A549 (cell line): ENCODE measurements at regions not wholly inside any gene's neighbourhood (a gene's known extent, or its start where the extent isn't known, plus 50 kb on each side); places are given as distances from the start of the nearest gene placed in this dataset.

Experiments
- ATAC-seq, 2 experiments: fragments of 200-7000 bp in 1 of 2; fragments of >200 bp in 1 of 2; cut with Nextera tagmentation in 1 of 2; cut with Tn5 transposase in 1 of 2; 3 replicates each; pipeline versions ENCODE4 v1.8.0 to v1.9.1; 2018 to 2020; ENCODE audit warnings: mild to moderate bottlenecking in 1 of 2, moderate library complexity in 1 of 2
- CTCF ChIA-PET: fragments of 300-600 bp; sonication (Branson Sonifier 250); formaldehyde crosslinking; extraction: SDS; loops from one replicate; lab custom pipeline; 2021; ENCODE audit warnings: antibody characterized with exemption, inconsistent platforms; lab: Yijun Ruan, JAX
- POLR2A ChIA-PET: fragments of 350-600 bp; formaldehyde crosslinking; extraction: SDS; loops from one replicate; lab custom pipeline; 2021; ENCODE audit warnings: antibody characterized with exemption, inconsistent platforms; lab: Yijun Ruan, JAX
- DNase-seq, 2 experiments: peaks; one replicate each; pipeline versions ENCODE4 v3.0.0 to v3.0.0-alpha.2; 2011 to 2016; ENCODE audit warnings: low read depth in 1 of 2, low spot score in 1 of 2
- FAIRE-seq: peaks from 2 replicates; lab custom pipeline; 2011; peaks lifted over from hg19 to GRCh38; lab: Jason Lieb, UNC
- H3K27ac ChIP-seq, 2 experiments: fragments of >200 bp; sonication (Bioruptor Twin); formaldehyde crosslinking; 3 replicates each; pipeline ENCODE4 v1.5.1; 2016 to 2017
- H3K4me1 ChIP-seq: fragments of >200 bp; sonication (Bioruptor Twin); formaldehyde crosslinking; 3 replicates; pipeline ENCODE4 v1.6.1; 2016
- H3K4me2 ChIP-seq: fragments of >200 bp; sonication (Bioruptor Twin); formaldehyde crosslinking; 3 replicates; pipeline ENCODE4 v1.6.1; 2016
- H3K4me3 ChIP-seq: fragments of >200 bp; sonication (Bioruptor Twin); formaldehyde crosslinking; 3 replicates; pipeline ENCODE4 v1.5.1; 2016
- H3K9me3 ChIP-seq: fragments of >200 bp; sonication (Bioruptor Twin); formaldehyde crosslinking; 3 replicates; pipeline ENCODE4 v1.6.1; 2016
- ATOH8 ChIP-seq: fragments of 250-450 bp; sonication (Bioruptor Pico); IDR thresholded peaks from 2 replicates; pipeline ENCODE4 v1.5.0; 2020; ENCODE audit warnings: low read depth, mild to moderate bottlenecking, moderate library complexity
- CHD4 ChIP-seq: fragments of 200-600 bp; sonication (generic); IDR thresholded peaks from 2 replicates; pipeline ENCODE4 v1.6.1; 2016; ENCODE audit warnings: antibody characterized with exemption, mild to moderate bottlenecking, borderline replicate concordance
- ELK1 ChIP-seq: fragments of 150-350 bp; IDR thresholded peaks from 2 replicates; pipeline ENCODE4 v1.6.1; 2014; ENCODE audit warnings: low read depth, mild to moderate bottlenecking, low read length
- FOSB ChIP-seq: fragments of 250-450 bp; sonication (Bioruptor Pico); IDR thresholded peaks from 2 replicates; pipeline ENCODE4 v1.5.0; 2020; ENCODE audit warnings: mild to moderate bottlenecking, moderate library complexity
- GATA3 ChIP-seq: IDR thresholded peaks from 2 replicates; pipeline ENCODE4 v1.6.1; 2012; ENCODE audit warnings: borderline replicate concordance
- HDAC2 ChIP-seq: fragments of 200-600 bp; sonication (generic); IDR thresholded peaks from 2 replicates; pipeline ENCODE4 v1.6.1; 2016
- HMGXB4 ChIP-seq: fragments of 250-450 bp; sonication (Bioruptor Pico); IDR thresholded peaks from 2 replicates; pipeline ENCODE4 v1.5.0; 2021; ENCODE audit warnings: mild to moderate bottlenecking, moderate library complexity, borderline replicate concordance
- JUNB ChIP-seq: fragments of >200 bp; sonication (Bioruptor Twin); formaldehyde crosslinking; IDR thresholded peaks from 2 replicates; pipeline ENCODE4 v1.6.1; 2016
- KDM1A ChIP-seq: fragments of 200-600 bp; sonication (generic); IDR thresholded peaks from 2 replicates; pipeline ENCODE4 v1.6.1; 2016; ENCODE audit warnings: low read depth, mild to moderate bottlenecking
- KDM5A ChIP-seq: fragments of 200-600 bp; sonication (generic); IDR thresholded peaks from 2 replicates; pipeline ENCODE4 v1.6.1; 2016; ENCODE audit warnings: antibody characterized with exemption, mild to moderate bottlenecking
- MAX ChIP-seq: IDR thresholded peaks from 2 replicates; pipeline ENCODE4 v1.6.1; 2012
- MAZ ChIP-seq: fragments of 150-350 bp; IDR thresholded peaks from 2 replicates; pipeline ENCODE4 v1.6.1; 2014; ENCODE audit warnings: antibody characterized with exemption, low read depth, low read length, borderline replicate concordance
- POLR2A ChIP-seq: IDR thresholded peaks from 2 replicates; pipeline ENCODE4 v1.6.1; 2012; ENCODE audit warnings: mild to moderate bottlenecking, low read length
- RAD21 ChIP-seq, 2 experiments: fragments of >200 bp in 1 of 2; sonication (Bioruptor Twin) in 1 of 2; formaldehyde crosslinking in 1 of 2; IDR thresholded peaks in 1 of 2; conservative IDR thresholded peaks in 1 of 2; 2 replicates in 1 of 2; 3 replicates in 1 of 2; pipeline ENCODE4 v1.6.1; 2012 to 2018; ENCODE audit warnings: inconsistent platforms in 1 of 2
- RARB ChIP-seq: fragments of 250-450 bp; sonication (Bioruptor Pico); IDR thresholded peaks from 2 replicates; pipeline ENCODE4 v1.8.0; 2021; ENCODE audit warnings: mild to moderate bottlenecking, moderate library complexity
- RCOR1 ChIP-seq: fragments of 150-350 bp; IDR thresholded peaks from 2 replicates; pipeline ENCODE4 v1.6.1; 2014; ENCODE audit warnings: antibody characterized with exemption, low read length, low read depth
- RNF2 ChIP-seq: fragments of 200-600 bp; sonication (generic); IDR thresholded peaks from 2 replicates; pipeline ENCODE4 v1.6.1; 2016; ENCODE audit warnings: low read depth, mild to moderate bottlenecking, antibody characterized with exemption, moderate library complexity, borderline replicate concordance
- TFCP2L1 ChIP-seq: fragments of 250-450 bp; sonication (Bioruptor Pico); IDR thresholded peaks from 2 replicates; pipeline ENCODE4 v1.5.0; 2021; ENCODE audit warnings: mild to moderate bottlenecking
- ZC3H11A ChIP-seq: fragments of 450-650 bp; IDR thresholded peaks from 2 replicates; pipeline ENCODE4 v1.6.1; 2014; ENCODE audit warnings: antibody characterized with exemption, mild to moderate bottlenecking
- WGBS: methylation state at CpG from one replicate; pipeline ENCODE4 v1.1.6; 2017; ENCODE audit errors: missing lambda C conversion rate; 5-methylcytosine and 5-hydroxymethylcytosine counted together
- TF ChIP-seq, protein P1 (sequence below): fragments of >200 bp; sonication (Bioruptor Twin); formaldehyde crosslinking; IDR thresholded peaks from 2 replicates; pipeline ENCODE4 v1.6.1; 2016
- TF ChIP-seq, protein P2 (sequence below): IDR thresholded peaks from 2 replicates; pipeline ENCODE4 v1.6.1; 2012

DNA sequence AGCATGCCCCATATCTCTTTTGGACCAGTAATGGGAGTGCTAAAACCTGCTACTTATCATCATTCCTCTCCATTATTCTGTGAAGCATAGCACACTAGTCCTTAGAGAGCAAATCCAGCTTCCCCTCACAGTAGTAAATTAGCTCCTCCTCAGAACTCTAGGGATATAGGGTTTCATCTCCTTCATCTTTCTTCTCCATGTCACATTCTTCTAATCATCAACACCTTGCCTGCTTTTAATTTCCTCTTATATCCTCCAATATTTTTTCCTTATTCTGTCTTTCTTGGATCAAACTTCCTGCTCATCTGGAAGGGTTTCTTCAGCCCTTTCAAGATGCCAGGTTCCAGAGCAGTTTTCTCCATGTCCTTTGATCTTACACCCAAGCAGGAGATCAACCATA is 321.4 kb upstream of the ACVR2A start:
- H3K4me2 ChIP-seq = no peak overlapping the region
- ATAC-seq = no peak
- TF ChIP-seq MAX (no peak), ZC3H11A (no peak), HDAC2 (no peak), RARB (CRISPR knock-in tag) (no peak), RNF2 (no peak), ELK1 (no peak), HMGXB4 (CRISPR knock-in tag) (no peak), KDM1A (no peak)
- TF ChIP-seq, protein P1, sequence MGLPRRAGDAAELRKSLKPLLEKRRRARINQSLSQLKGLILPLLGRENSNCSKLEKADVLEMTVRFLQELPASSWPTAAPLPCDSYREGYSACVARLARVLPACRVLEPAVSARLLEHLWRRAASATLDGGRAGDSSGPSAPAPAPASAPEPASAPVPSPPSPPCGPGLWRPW = no peak
- TF ChIP-seq, all 56 proteins: peak for 0
- Histone ChIP-seq H3K27ac (no peak overlapping the region), H3K4me3 (no peak overlapping the region), H3K9me3 (no peaks in the 10 kb centered on the region), H3K4me1 (no peaks in the 10 kb centered on the region)
- CTCF ChIA-PET = interaction anchor here (0.6 kb wide), 1 partner anchor 110 kb away, joined by 3 read pairs; no protein-coding TSS in a partner anchor
- DNase-seq (no peak), FAIRE-seq (no peak)
- POLR2A ChIA-PET = no interaction called here

DNA sequence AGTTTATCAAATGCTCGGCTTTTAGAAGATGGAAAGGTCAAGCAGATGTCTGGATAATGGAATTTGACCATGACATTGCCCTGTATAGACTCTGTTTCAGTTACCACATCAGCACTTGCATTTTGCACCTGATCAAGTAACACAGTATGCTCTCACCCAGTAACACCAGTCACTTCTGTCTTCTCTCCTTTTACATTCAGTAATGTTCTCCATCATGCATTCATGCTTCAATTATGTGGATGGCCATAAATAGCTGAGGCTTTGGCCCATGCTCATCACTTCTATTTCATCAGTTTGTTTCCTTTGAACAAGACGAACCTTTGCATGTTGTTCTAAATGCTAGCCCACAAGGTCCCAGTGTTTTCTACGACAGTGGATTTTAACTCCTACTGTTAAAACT is 322.9 kb upstream of the ACVR2A start:
- H3K4me1 ChIP-seq = no peaks in the 10 kb centered on the region
- no peaks in the 10 kb centered on the region for H3K9me3 ChIP-seq
- 17% methylated on average over 3 of the region's 3 CpGs for WGBS
- ATAC-seq = no peak
- no peak overlapping the region for H3K4me2 ChIP-seq
- no peak for TF ChIP-seq FOSB (CRISPR knock-in tag)
- TF ChIP-seq TFCP2L1 (CRISPR knock-in tag) = no peak
- TF ChIP-seq KDM1A = no peak
- TF ChIP-seq RCOR1 = no peak
- TF ChIP-seq POLR2A = no peak
- no peak for TF ChIP-seq RAD21 (conservative IDR thresholded peaks at IDR 0.05 in 1 of 2, IDR thresholded peaks at IDR 0.05 in 1 of 2)
- no peak for TF ChIP-seq JUNB
- DNase-seq = no peak
- H3K4me3 ChIP-seq = no peak overlapping the region
- no peak overlapping the region for H3K27ac ChIP-seq
- ChIA-PET CTCF (no interaction called here), POLR2A (no interaction called here)
- no peak for FAIRE-seq

DNA sequence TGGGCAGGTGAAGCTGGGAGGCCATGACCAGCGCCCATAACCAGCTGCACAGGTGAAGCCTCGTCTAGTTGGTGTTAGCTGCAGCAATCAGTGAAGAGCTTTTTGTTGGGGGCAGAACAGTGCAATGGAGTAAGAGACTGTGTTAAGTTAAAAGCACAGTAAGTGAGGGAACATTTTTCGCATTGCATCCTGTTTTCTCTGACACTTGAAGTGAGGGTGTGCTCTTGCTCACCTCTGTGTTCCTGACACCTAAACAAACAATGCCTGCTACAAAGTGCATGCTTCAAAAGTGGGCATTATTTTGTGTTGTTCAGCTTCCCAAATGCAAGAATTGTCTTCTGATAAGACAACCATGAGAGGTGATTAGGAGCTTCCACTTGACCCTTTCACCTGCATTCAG is 324.0 kb upstream of the ACVR2A start:
- FAIRE-seq (no peak), ATAC-seq (no peak), DNase-seq (no peak)
- Histone ChIP-seq H3K4me3 (no peak overlapping the region), H3K9me3 (no peaks in the 10 kb centered on the region), H3K4me1 (no peaks in the 10 kb centered on the region), H3K27ac (no peak overlapping the region), H3K4me2 (no peak overlapping the region)
- ChIA-PET CTCF (no interaction called here), POLR2A (no interaction called here)
- WGBS = 2% methylated on average over 3 of the region's 3 CpGs
- no peak for TF ChIP-seq ATOH8 (CRISPR knock-in tag)
- no peak for TF ChIP-seq GATA3
- TF ChIP-seq RARB (CRISPR knock-in tag) = no peak

GRCh38 chr2:147519178-147519577 is 325.7 kb upstream of the ACVR2A start:
- CTCF ChIA-PET = no interaction called here
- DNase-seq = no peak
- no peak for TF ChIP-seq KDM1A
- no peak for TF ChIP-seq CHD4
- no peak for TF ChIP-seq POLR2A
- no peak for TF ChIP-seq RARB (CRISPR knock-in tag)
- TF ChIP-seq MAZ = no peak
- TF ChIP-seq GATA3 = no peak
- TF ChIP-seq, protein P2, sequence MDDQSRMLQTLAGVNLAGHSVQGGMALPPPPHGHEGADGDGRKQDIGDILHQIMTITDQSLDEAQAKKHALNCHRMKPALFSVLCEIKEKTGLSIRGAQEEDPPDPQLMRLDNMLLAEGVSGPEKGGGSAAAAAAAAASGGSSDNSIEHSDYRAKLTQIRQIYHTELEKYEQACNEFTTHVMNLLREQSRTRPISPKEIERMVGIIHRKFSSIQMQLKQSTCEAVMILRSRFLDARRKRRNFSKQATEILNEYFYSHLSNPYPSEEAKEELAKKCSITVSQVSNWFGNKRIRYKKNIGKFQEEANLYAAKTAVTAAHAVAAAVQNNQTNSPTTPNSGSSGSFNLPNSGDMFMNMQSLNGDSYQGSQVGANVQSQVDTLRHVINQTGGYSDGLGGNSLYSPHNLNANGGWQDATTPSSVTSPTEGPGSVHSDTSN = no peak
- TF ChIP-seq KDM5A = no peak
- no peak for TF ChIP-seq MAX
- TF ChIP-seq, all 56 proteins: peak for 0
- Histone ChIP-seq H3K9me3 (no peaks in the 10 kb centered on the region), H3K4me3 (no peak overlapping the region), H3K27ac (no peak overlapping the region), H3K4me2 (no peak overlapping the region), H3K4me1 (no peaks in the 10 kb centered on the region)
- WGBS = 10% methylated on average over 2 of the region's 2 CpGs
- FAIRE-seq (no peak), ATAC-seq (no peak)
- POLR2A ChIA-PET = no interaction called here
